ENCODE measurements at regions not wholly inside any gene's neighbourhood (a gene's known extent, or its start where the extent isn't known, plus 50 kb on each side); places are given as distances from the start of the nearest gene placed in this dataset.
A peak's percentile ranks its signal among the peaks of the same experiment; 100 is the strongest.

DNA sequence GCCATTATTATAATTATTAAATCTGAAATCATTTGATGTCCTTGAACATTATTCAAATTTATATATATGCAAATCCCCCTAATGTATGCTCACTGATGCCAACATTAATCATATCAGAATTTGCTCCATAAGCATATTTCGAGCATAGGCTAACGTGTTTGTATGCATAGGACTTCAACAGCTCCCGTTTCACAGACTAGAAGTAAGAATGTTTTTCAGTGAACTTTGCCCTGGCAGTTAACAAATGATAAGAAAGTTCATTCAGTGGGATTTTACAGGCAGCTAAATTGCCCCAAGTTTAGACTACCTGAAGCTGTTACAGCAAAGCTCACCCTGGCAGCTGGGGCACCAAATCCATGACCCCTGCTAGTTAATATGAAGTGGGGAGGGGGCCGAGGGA, 272.0 kb downstream of the LNPK start:
- Mint-ChIP-seq H3K9me3 (ENCODE audit: unreplicated experiment) (no peaks in the 10 kb centered on the region), H3K4me3 (ENCODE audit: unreplicated experiment) (no peak overlapping the region), H3K4me1 (ENCODE audit: low read depth, unreplicated experiment) (peaks cover 28% of the 10 kb centered on the region), H3K36me3 (ENCODE audit: insufficient read depth, unreplicated experiment) (no peaks in the 10 kb centered on the region), H3K27ac (ENCODE audit: unreplicated experiment) (no peak overlapping the region), H3K27me3 (ENCODE audit: insufficient read depth, unreplicated experiment) (no peaks in the 10 kb centered on the region)
- peaks cover 42% of the 10 kb centered on the region for H3K4me1 ChIP-seq
- H3K9me3 ChIP-seq, result no peaks in the 10 kb centered on the region
- TF ChIP-seq, protein P1, sequence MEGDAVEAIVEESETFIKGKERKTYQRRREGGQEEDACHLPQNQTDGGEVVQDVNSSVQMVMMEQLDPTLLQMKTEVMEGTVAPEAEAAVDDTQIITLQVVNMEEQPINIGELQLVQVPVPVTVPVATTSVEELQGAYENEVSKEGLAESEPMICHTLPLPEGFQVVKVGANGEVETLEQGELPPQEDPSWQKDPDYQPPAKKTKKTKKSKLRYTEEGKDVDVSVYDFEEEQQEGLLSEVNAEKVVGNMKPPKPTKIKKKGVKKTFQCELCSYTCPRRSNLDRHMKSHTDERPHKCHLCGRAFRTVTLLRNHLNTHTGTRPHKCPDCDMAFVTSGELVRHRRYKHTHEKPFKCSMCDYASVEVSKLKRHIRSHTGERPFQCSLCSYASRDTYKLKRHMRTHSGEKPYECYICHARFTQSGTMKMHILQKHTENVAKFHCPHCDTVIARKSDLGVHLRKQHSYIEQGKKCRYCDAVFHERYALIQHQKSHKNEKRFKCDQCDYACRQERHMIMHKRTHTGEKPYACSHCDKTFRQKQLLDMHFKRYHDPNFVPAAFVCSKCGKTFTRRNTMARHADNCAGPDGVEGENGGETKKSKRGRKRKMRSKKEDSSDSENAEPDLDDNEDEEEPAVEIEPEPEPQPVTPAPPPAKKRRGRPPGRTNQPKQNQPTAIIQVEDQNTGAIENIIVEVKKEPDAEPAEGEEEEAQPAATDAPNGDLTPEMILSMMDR (IDR thresholded peaks at IDR 0.05; ENCODE audit: insufficient read depth in 1 of 2, low read depth in 1 of 2, low read length in 1 of 2, severe bottlenecking in 1 of 2, unreplicated experiment in 1 of 2), result no peak
- BruUV-seq (replicated peaks), result no TSS peak
- H3K27me3 ChIP-seq (replicated peaks; ENCODE audit: control insufficient read depth, insufficient read depth, low read length), result no peaks in the 10 kb centered on the region
- H3K36me3 ChIP-seq (ENCODE audit: control insufficient read depth, insufficient read depth, low read length), result no peaks in the 10 kb centered on the region
- POLR2A ChIA-PET, result no interaction called here
- peak in 1 of 2 experiments; percentile 31 for DNase-seq
- CTCF ChIA-PET, result interaction anchor here (0.6 kb wide), 1 partner anchor 547 kb away, joined by 3 read pairs; no protein-coding TSS in a partner anchor
- intact Hi-C loops (cut with micrococcal nuclease; ENCODE audit: unreplicated experiment), result loop anchor here (5.0 kb wide), 1 partner anchor 38 kb away; no protein-coding TSS in a partner anchor
- no peak overlapping the region for H3K4me3 ChIP-seq (ENCODE audit: low read depth, low read length)

DNA sequence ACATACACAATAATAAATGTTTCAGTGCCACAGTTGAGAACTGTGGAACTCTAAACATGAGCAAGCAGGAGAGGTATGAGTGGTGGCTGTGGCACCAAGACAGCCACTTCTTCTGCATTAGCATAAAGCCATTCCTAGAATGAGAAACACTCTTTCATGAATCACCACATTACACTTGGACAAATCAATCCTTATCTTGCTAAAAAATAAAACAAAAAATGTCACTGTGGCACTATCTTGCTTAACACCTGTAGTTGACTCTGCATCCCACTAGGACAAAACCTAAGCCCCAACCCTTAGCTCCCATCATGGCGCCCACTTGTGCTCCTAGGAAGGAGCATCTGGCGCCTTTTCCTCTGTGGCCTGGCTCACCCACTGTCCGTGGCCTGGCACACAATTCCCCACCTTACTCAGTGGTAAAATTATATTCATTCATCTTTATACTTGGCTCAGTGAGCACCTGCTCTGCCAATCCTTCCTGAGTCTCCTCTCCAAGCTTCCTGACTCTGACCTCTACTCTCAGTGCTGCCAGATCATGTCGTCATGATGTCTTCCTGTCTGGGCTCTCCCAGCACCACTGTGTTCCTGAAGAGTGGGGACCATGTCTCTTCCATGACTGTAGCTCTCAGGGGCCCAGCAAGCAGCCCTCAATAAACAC, 272.9 kb downstream of the LNPK start:
- POLR2A ChIA-PET, result no interaction called here
- Mint-ChIP-seq H3K4me3 (ENCODE audit: unreplicated experiment) (no peak overlapping the region), H3K4me1 (ENCODE audit: low read depth, unreplicated experiment) (peaks cover 33% of the 10 kb centered on the region), H3K27ac (ENCODE audit: unreplicated experiment) (peak overlapping the region; percentile 59), H3K36me3 (ENCODE audit: insufficient read depth, unreplicated experiment) (no peaks in the 10 kb centered on the region), H3K27me3 (ENCODE audit: insufficient read depth, unreplicated experiment) (no peaks in the 10 kb centered on the region), H3K9me3 (ENCODE audit: unreplicated experiment) (no peaks in the 10 kb centered on the region)
- intact Hi-C loops (cut with micrococcal nuclease; ENCODE audit: unreplicated experiment), result no loop called here
- no peak for DNase-seq
- Histone ChIP-seq H3K4me3 (ENCODE audit: low read depth, low read length) (no peak overlapping the region), H3K9me3 (no peaks in the 10 kb centered on the region), H3K36me3 (ENCODE audit: control insufficient read depth, insufficient read depth, low read length) (no peaks in the 10 kb centered on the region), H3K27me3 (replicated peaks; ENCODE audit: control insufficient read depth, insufficient read depth, low read length) (no peaks in the 10 kb centered on the region), H3K4me1 (peaks cover 42% of the 10 kb centered on the region)
- no TSS peak for BruUV-seq (replicated peaks)
- CTCF ChIA-PET, result interaction anchor here (1.0 kb wide), 1 partner anchor 45 kb away, joined by 3 read pairs; no protein-coding TSS in a partner anchor
- TF ChIP-seq, protein P1 (IDR thresholded peaks at IDR 0.05; ENCODE audit: insufficient read depth in 1 of 2, low read depth in 1 of 2, low read length in 1 of 2, severe bottlenecking in 1 of 2, unreplicated experiment in 1 of 2), result no peak

GRCh38 chr2:175728032-175728431, 274.0 kb downstream of the LNPK start:
- no peak overlapping the region for H3K27ac Mint-ChIP-seq (ENCODE audit: unreplicated experiment)
- no peaks in the 10 kb centered on the region for H3K9me3 Mint-ChIP-seq (ENCODE audit: unreplicated experiment)
- DNase-seq, result no peak
- no peaks in the 10 kb centered on the region for H3K36me3 ChIP-seq (ENCODE audit: control insufficient read depth, insufficient read depth, low read length)
- ChIA-PET CTCF (no interaction called here), POLR2A (no interaction called here)
- BruUV-seq (replicated peaks), result no TSS peak
- no peaks in the 10 kb centered on the region for H3K27me3 ChIP-seq (replicated peaks; ENCODE audit: control insufficient read depth, insufficient read depth, low read length)
- intact Hi-C loops (cut with micrococcal nuclease; ENCODE audit: unreplicated experiment), result no loop called here
- no peaks in the 10 kb centered on the region for H3K36me3 Mint-ChIP-seq (ENCODE audit: insufficient read depth, unreplicated experiment)
- TF ChIP-seq, protein P1 (IDR thresholded peaks at IDR 0.05; ENCODE audit: insufficient read depth in 1 of 2, low read depth in 1 of 2, low read length in 1 of 2, severe bottlenecking in 1 of 2, unreplicated experiment in 1 of 2), result no peak
- H3K4me3 Mint-ChIP-seq (ENCODE audit: unreplicated experiment), result no peak overlapping the region
- peaks cover 7% of the 10 kb centered on the region; the same call in 1 of the 2 replicates for H3K9me3 ChIP-seq
- peaks cover 42% of the 10 kb centered on the region for H3K4me1 ChIP-seq
- peaks cover 33% of the 10 kb centered on the region for H3K4me1 Mint-ChIP-seq (ENCODE audit: low read depth, unreplicated experiment)
- H3K4me3 ChIP-seq (ENCODE audit: low read depth, low read length), result no peak overlapping the region
- no peaks in the 10 kb centered on the region for H3K27me3 Mint-ChIP-seq (ENCODE audit: insufficient read depth, unreplicated experiment)

Measured in Caco-2 (cell line).